ENCODE measurements at regions not wholly inside any gene's neighbourhood (a gene's known extent, or its start where the extent isn't known, plus 50 kb on each side); places are given as distances from the start of the nearest gene placed in this dataset.

- TF ChIP-seq MYNN (IDR thresholded peaks at IDR 0.05) (no peak), MYNN (CRISPR knock-in tag; IDR thresholded peaks at IDR 0.05) (no peak), RNF2 (IDR thresholded peaks at IDR 0.05) (no peak), ZNF644 (tag; IDR thresholded peaks at IDR 0.05; ENCODE audit: low read depth) (no peak), SMARCC2 (IDR thresholded peaks at IDR 0.05; ENCODE audit: low read depth) (no peak), TARDBP (IDR thresholded peaks at IDR 0.05) (no peak), ZBTB7A (IDR thresholded peaks at IDR 0.05; ENCODE audit: borderline replicate concordance, control insufficient read depth, low read depth, low read length) (no peak), KAT7 (CRISPR knock-in tag; IDR thresholded peaks at IDR 0.05; ENCODE audit: borderline replicate concordance) (no peak), ZFP1 (CRISPR knock-in tag; IDR thresholded peaks at IDR 0.05) (no peak), PATZ1 (CRISPR knock-in tag; IDR thresholded peaks at IDR 0.05; ENCODE audit: borderline replicate concordance) (no peak), PHF21A (IDR thresholded peaks at IDR 0.05; ENCODE audit: borderline replicate concordance, low read depth) (no peak), CTCF (IDR thresholded peaks at IDR 0.05 in 2 of 3, conservative IDR thresholded peaks at IDR 0.05 in 1 of 3; ENCODE audit: insufficient read depth in 2 of 3, low read depth in 1 of 3, low read length in 3 of 3) (no peak), SIN3B (IDR thresholded peaks at IDR 0.05; ENCODE audit: low read depth) (no peak), MXI1 (IDR thresholded peaks at IDR 0.05; ENCODE audit: low read depth, low read length) (no peak), MAX (CRISPR knock-in tag; IDR thresholded peaks at IDR 0.05) (no peak)
Observed at GRCh38 chr5:120080781-120081180, 383.3 kb upstream of the PRR16 start.

All from K562 (cell line).